Lower lobe of right lung (tissue), 2 donors: ENCODE measurements at regions not wholly inside any gene's neighbourhood (a gene's known extent, or its start where the extent isn't known, plus 50 kb on each side); places are given as distances from the start of the nearest gene placed in this dataset.
"Not testable (repeated sequence)": the region's sequence is repeated elsewhere in the genome, so short reads cannot be mapped to it uniquely, and the experiment has no call there.

ENCODE experiments used
- ATAC-seq, 2 donors: fragments of 200-7000 bp; cut with Tn5 transposase; one replicate each; pipeline ENCODE4 v1.9.1; 2020 to 2022; ENCODE audit warnings: mild to moderate bottlenecking in 2 of 2, moderate library complexity in 2 of 2
- DNase-seq: peaks from one replicate; pipeline ENCODE4 v3.0.0-alpha.2; 2020
- H3K27ac ChIP-seq: fragments of 200-600 bp; one replicate; pipeline ENCODE4 v1.8.0; 2022
- H3K27me3 ChIP-seq: fragments of 200-600 bp; one replicate; pipeline ENCODE4 v1.8.0; 2022; ENCODE audit warnings: low read depth
- H3K36me3 ChIP-seq: fragments of 200-600 bp; one replicate; pipeline ENCODE4 v1.8.0; 2022; ENCODE audit warnings: mild to moderate bottlenecking
- H3K4me1 ChIP-seq: fragments of 200-600 bp; one replicate; pipeline ENCODE4 v1.8.0; 2022
- H3K4me3 ChIP-seq: fragments of 200-600 bp; one replicate; pipeline ENCODE4 v1.8.0; 2022; ENCODE audit warnings: mild to moderate bottlenecking
- H3K9me3 ChIP-seq: fragments of 200-600 bp; one replicate; pipeline ENCODE4 v1.8.0; 2022
- CTCF ChIP-seq: fragments of 200-600 bp; IDR thresholded peaks from one replicate; pipeline ENCODE4 v1.8.0; 2022; ENCODE audit warnings: antibody characterized with exemption, mild to moderate bottlenecking
- intact Hi-C: fragments of 100-400 bp; cut with DNase I; formaldehyde crosslinking; loops from one replicate; pipeline ENCODE4 v1.11.0; 2022
- donor health status: DM: no; HTN: yes; CAD: no; lungs with severe emphysema.

- H3K27me3 ChIP-seq: no peaks in the 10 kb centered on the region
These were observed 1628.7 kb downstream of the REEP3 start for GRCh38 chr10:65149878-65150277.

GRCh38 chr10:65166272-65166671, 1645.1 kb downstream of the REEP3 start:
- Histone ChIP-seq H3K27ac (no peak overlapping the region), H3K4me3 (no peak overlapping the region), H3K4me1 (no peaks in the 10 kb centered on the region), H3K36me3 (no peaks in the 10 kb centered on the region), H3K27me3 (no peaks in the 10 kb centered on the region), H3K9me3 (no peaks in the 10 kb centered on the region)
- TF ChIP-seq CTCF: no peak
- no peak for DNase-seq
- intact Hi-C loops: no loop called here
- no peak for ATAC-seq

More at GRCh38 chr10:65149878-65150277, 1628.7 kb downstream of the REEP3 start:
- intact Hi-C loops: no loop called here
- no peak overlapping the region for H3K4me3 ChIP-seq
- ATAC-seq (no peak), DNase-seq (no peak)
- H3K36me3 ChIP-seq: no peaks in the 10 kb centered on the region
- H3K4me1 ChIP-seq: no peaks in the 10 kb centered on the region
- TF ChIP-seq CTCF: no peak
- H3K27ac ChIP-seq: no peak overlapping the region
- H3K9me3 ChIP-seq: no peaks in the 10 kb centered on the region

- peaks cover 5% of the 10 kb centered on the region for H3K9me3 ChIP-seq
- DNase-seq: no peak
- TF ChIP-seq CTCF: no peak
- no peak for ATAC-seq
- H3K27me3 ChIP-seq: no peaks in the 10 kb centered on the region
- H3K4me3 ChIP-seq: no peak overlapping the region
- H3K27ac ChIP-seq: no peak overlapping the region
- no peaks in the 10 kb centered on the region for H3K4me1 ChIP-seq
- no peaks in the 10 kb centered on the region for H3K36me3 ChIP-seq
- intact Hi-C loops: no loop called here
These were observed 1651.0 kb downstream of the REEP3 start for GRCh38 chr10:65172249-65172648.

GRCh38 chr10:65176994-65177393, 1655.8 kb downstream of the REEP3 start:
- intact Hi-C loops: no loop called here
- no peak for TF ChIP-seq CTCF
- Histone ChIP-seq H3K27me3 (no peaks in the 10 kb centered on the region), H3K4me3 (no peak overlapping the region), H3K36me3 (no peaks in the 10 kb centered on the region), H3K4me1 (no peaks in the 10 kb centered on the region), H3K9me3 (no peaks in the 10 kb centered on the region), H3K27ac (no peak overlapping the region)
- no peak for ATAC-seq
- no peak for DNase-seq

GRCh38 chr10:65183236-65183635, 1662.0 kb downstream of the REEP3 start:
- Histone ChIP-seq H3K4me3 (no peak overlapping the region), H3K9me3 (no peaks in the 10 kb centered on the region), H3K27me3 (no peaks in the 10 kb centered on the region), H3K27ac (no peak overlapping the region), H3K36me3 (no peaks in the 10 kb centered on the region), H3K4me1 (no peaks in the 10 kb centered on the region)
- TF ChIP-seq CTCF: no peak
- intact Hi-C loops: no loop called here
- DNase-seq: no peak
- ATAC-seq: no peak

GRCh38 chr10:65186668-65187067, 1665.5 kb downstream of the REEP3 start:
- H3K4me1 ChIP-seq, intact Hi-C loops, H3K9me3 ChIP-seq, H3K27me3 ChIP-seq, H3K36me3 ChIP-seq, H3K27ac ChIP-seq, H3K4me3 ChIP-seq, DNase-seq, ATAC-seq: not testable (repeated sequence)
